GM23338 (cell line): ENCODE measurements at regions not wholly inside any gene's neighbourhood (a gene's known extent, or its start where the extent isn't known, plus 50 kb on each side); places are given as distances from the start of the nearest gene placed in this dataset.

Experiments used
- ATAC-seq: fragments of 200-7000 bp; cut with Tn5 transposase; 3 replicates; pipeline ENCODE4 v1.9.1; 2020
- DNase-seq: peaks from one replicate; pipeline ENCODE4 v3.0.0-alpha.2; 2015; ENCODE audit warnings: low spot score
- H2AFZ ChIP-seq: fragments of 200-600 bp; sonication (generic); 2 replicates; pipeline ENCODE4 v1.8.0; 2016; ENCODE audit warnings: antibody characterized with exemption, mild to moderate bottlenecking, moderate library complexity
- H3F3A ChIP-seq: fragments of 200-600 bp; sonication (generic); replicated peaks from 2 replicates; pipeline ENCODE4 v1.8.0; 2017; ENCODE audit warnings: antibody characterized with exemption, mixed run types, low read depth
- H3K27ac ChIP-seq: fragments of 200-600 bp; sonication (generic); 2 replicates; pipeline ENCODE4 v1.6.1; 2016; ENCODE audit warnings: low read depth
- H3K27me3 ChIP-seq: fragments of 200-600 bp; sonication (generic); 2 replicates; pipeline ENCODE4 v1.8.0; 2016; ENCODE audit warnings: mild to moderate bottlenecking, mixed run types, moderate library complexity; ENCODE audit not compliant: insufficient read depth
- H3K36me3 ChIP-seq: fragments of 200-600 bp; sonication (generic); 2 replicates; pipeline ENCODE4 v1.8.0; 2016; ENCODE audit warnings: mild to moderate bottlenecking; ENCODE audit not compliant: insufficient read depth
- H3K4me1 ChIP-seq: fragments of 200-600 bp; sonication (generic); 2 replicates; pipeline ENCODE4 v1.8.0; 2016; ENCODE audit warnings: mild to moderate bottlenecking, moderate library complexity; ENCODE audit not compliant: insufficient read depth
- H3K4me2 ChIP-seq: fragments of 200-600 bp; sonication (generic); 2 replicates; pipeline ENCODE4 v1.7.1; 2017; ENCODE audit warnings: mixed run types
- H3K4me3 ChIP-seq: fragments of 200-600 bp; sonication (generic); 2 replicates; pipeline ENCODE4 v1.6.1; 2016; ENCODE audit warnings: mixed run types
- H3K79me2 ChIP-seq: fragments of 200-600 bp; sonication (generic); replicated peaks from 2 replicates; pipeline ENCODE4 v1.8.0; 2017; ENCODE audit warnings: mild to moderate bottlenecking; ENCODE audit not compliant: insufficient read depth
- H3K9me2 ChIP-seq: fragments of 200-600 bp; sonication (generic); 2 replicates; pipeline ENCODE4 v1.8.0; 2017; ENCODE audit not compliant: insufficient read depth
- H4K20me1 ChIP-seq: fragments of 200-600 bp; sonication (generic); replicated peaks from 2 replicates; pipeline ENCODE4 v1.8.0; 2017; ENCODE audit warnings: mild to moderate bottlenecking; ENCODE audit not compliant: insufficient read depth
- H3K27ac Mint-ChIP-seq: 2 replicates; pipeline ENCODE4 v1.8.0; 2020; ENCODE audit warnings: inconsistent platforms, mild to moderate bottlenecking, moderate library complexity, mixed read lengths
- H3K27me3 Mint-ChIP-seq: 3 replicates; pipeline ENCODE4 v1.8.0; 2022; ENCODE audit warnings: low read depth, mild to moderate bottlenecking, moderate library complexity, mixed read lengths, inconsistent platforms; ENCODE audit not compliant: insufficient read depth, poor library complexity
- H3K36me3 Mint-ChIP-seq: 3 replicates; pipeline ENCODE4 v1.8.0; 2021; ENCODE audit warnings: low read depth, mild to moderate bottlenecking, inconsistent platforms, moderate library complexity, mixed read lengths
- H3K4me1 Mint-ChIP-seq: 3 replicates; pipeline ENCODE4 v1.8.0; 2020; ENCODE audit warnings: mild to moderate bottlenecking, inconsistent platforms, mixed read lengths
- H3K4me3 Mint-ChIP-seq: 3 replicates; pipeline ENCODE4 v1.8.0; 2021; ENCODE audit warnings: moderate library complexity, mild to moderate bottlenecking, inconsistent platforms, mixed read lengths
- H3K9me3 Mint-ChIP-seq: 3 replicates; pipeline ENCODE4 v1.8.0; 2020; ENCODE audit warnings: moderate library complexity, mild to moderate bottlenecking, inconsistent platforms, mixed read lengths
- CREB1 ChIP-seq: fragments of 250-450 bp; sonication (Bioruptor Pico); IDR thresholded peaks from 2 replicates; pipeline ENCODE4 v1.5.0; 2020; ENCODE audit warnings: low read depth, mild to moderate bottlenecking, moderate library complexity
- REST ChIP-seq: IDR thresholded peaks from one replicate; pipeline ENCODE4 v1.6.1; 2018; ENCODE audit warnings: antibody characterized with exemption; ENCODE audit not compliant: unreplicated experiment
- STAT1 ChIP-seq: IDR thresholded peaks from one replicate; pipeline ENCODE4 v1.6.1; 2016; ENCODE audit warnings: antibody characterized with exemption; ENCODE audit not compliant: unreplicated experiment
- ZNF114 ChIP-seq: fragments of 250-450 bp; sonication (Bioruptor Pico); IDR thresholded peaks from 2 replicates; pipeline ENCODE4 v1.5.0; 2020; ENCODE audit warnings: mild to moderate bottlenecking, moderate library complexity
- ZNF331 ChIP-seq: fragments of 250-450 bp; sonication (Bioruptor Pico); IDR thresholded peaks from 2 replicates; pipeline ENCODE4 v1.5.0; 2020; ENCODE audit warnings: low read depth, mild to moderate bottlenecking, moderate library complexity
- TF ChIP-seq, protein P1 (sequence below): IDR thresholded peaks from 2 replicates; pipeline ENCODE4 v1.6.1; 2016; ENCODE audit warnings: antibody characterized with exemption

DNA sequence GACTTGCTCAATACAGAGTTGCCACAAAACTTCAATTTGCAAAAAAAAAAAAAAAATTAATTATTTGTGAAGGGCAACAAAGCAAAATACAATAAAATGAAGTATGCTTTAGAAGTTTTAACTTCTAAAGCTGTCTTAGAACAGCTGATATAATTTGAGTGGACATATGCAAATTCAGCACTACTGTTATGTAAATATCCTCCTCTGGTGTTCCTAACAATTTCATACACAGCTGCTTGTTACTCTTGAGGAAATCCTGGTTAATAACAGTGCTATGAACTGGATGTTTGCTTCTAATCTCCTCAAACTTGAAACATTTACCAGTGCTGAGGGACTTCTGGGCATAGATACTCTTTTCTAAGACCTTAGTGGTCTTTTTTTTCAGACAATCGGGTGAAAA lies 69.6 kb upstream of the COL24A1 start:
- no peaks in the 10 kb centered on the region for H3F3A ChIP-seq
- Mint-ChIP-seq H3K9me3 (no peaks in the 10 kb centered on the region), H3K36me3 (no peaks in the 10 kb centered on the region), H3K27me3 (no peaks in the 10 kb centered on the region), H3K27ac (no peak overlapping the region), H3K4me3 (no peak overlapping the region), H3K4me1 (peaks cover 12% of the 10 kb centered on the region)
- H3K4me3 ChIP-seq, result no peak overlapping the region
- H3K4me2 ChIP-seq, result no peak overlapping the region
- H2AFZ ChIP-seq, result no peak overlapping the region
- no peaks in the 10 kb centered on the region for H3K36me3 ChIP-seq
- TF ChIP-seq, protein P1, sequence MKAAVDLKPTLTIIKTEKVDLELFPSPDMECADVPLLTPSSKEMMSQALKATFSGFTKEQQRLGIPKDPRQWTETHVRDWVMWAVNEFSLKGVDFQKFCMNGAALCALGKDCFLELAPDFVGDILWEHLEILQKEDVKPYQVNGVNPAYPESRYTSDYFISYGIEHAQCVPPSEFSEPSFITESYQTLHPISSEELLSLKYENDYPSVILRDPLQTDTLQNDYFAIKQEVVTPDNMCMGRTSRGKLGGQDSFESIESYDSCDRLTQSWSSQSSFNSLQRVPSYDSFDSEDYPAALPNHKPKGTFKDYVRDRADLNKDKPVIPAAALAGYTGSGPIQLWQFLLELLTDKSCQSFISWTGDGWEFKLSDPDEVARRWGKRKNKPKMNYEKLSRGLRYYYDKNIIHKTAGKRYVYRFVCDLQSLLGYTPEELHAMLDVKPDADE, result no peak
- TF ChIP-seq STAT1, result no peak
- TF ChIP-seq REST, result no peak
- no peak for TF ChIP-seq CREB1
- TF ChIP-seq ZNF331 (CRISPR knock-in tag), result no peak
- H3K27ac ChIP-seq, result no peak overlapping the region
- no peaks in the 10 kb centered on the region for H4K20me1 ChIP-seq
- ATAC-seq (no peak), DNase-seq (no peak)
- H3K79me2 ChIP-seq, result no peaks in the 10 kb centered on the region
- H3K9me2 ChIP-seq, result no peaks in the 10 kb centered on the region
- peaks cover 10% of the 10 kb centered on the region; the same call in 1 of the 2 replicates for H3K4me1 ChIP-seq
- H3K27me3 ChIP-seq, result no peaks in the 10 kb centered on the region

- Histone ChIP-seq H3K27me3 (no peaks in the 10 kb centered on the region), H2AFZ (no peak overlapping the region; the same call in 1 of the 2 replicates), H3K79me2 (no peaks in the 10 kb centered on the region), H3K4me2 (no peak overlapping the region), H4K20me1 (no peaks in the 10 kb centered on the region), H3K4me3 (no peak overlapping the region), H3K36me3 (no peaks in the 10 kb centered on the region), H3K27ac (no peak overlapping the region), H3K9me2 (no peaks in the 10 kb centered on the region), H3K4me1 (peaks cover 10% of the 10 kb centered on the region; the same call in 1 of the 2 replicates), H3F3A (no peaks in the 10 kb centered on the region)
- no peaks in the 10 kb centered on the region for H3K27me3 Mint-ChIP-seq
- no peak overlapping the region for H3K4me3 Mint-ChIP-seq
- no peaks in the 10 kb centered on the region for H3K9me3 Mint-ChIP-seq
- peaks cover 12% of the 10 kb centered on the region for H3K4me1 Mint-ChIP-seq
- no peak overlapping the region for H3K27ac Mint-ChIP-seq
- no peaks in the 10 kb centered on the region for H3K36me3 Mint-ChIP-seq
- ATAC-seq, result no peak
- DNase-seq, result no peak
- TF ChIP-seq REST (no peak), ZNF114 (CRISPR knock-in tag) (no peak), STAT1 (no peak)
- TF ChIP-seq, protein P1, result no peak
Measured at GRCh38 chr1:86224651-86225310, 68.2 kb upstream of the COL24A1 start.
